Keratinocyte (primary cell): ENCODE measurements at regions not wholly inside any gene's neighbourhood (a gene's known extent, or its start where the extent isn't known, plus 50 kb on each side); places are given as distances from the start of the nearest gene placed in this dataset.

Experiments used
- EZH2 ChIP-seq: IDR thresholded peaks from one replicate; pipeline ENCODE4 v1.6.1; 2012; ENCODE audit warnings: inconsistent platforms, mild to moderate bottlenecking, low read length, moderate library complexity
- TF ChIP-seq, protein P1 (sequence below), 3 experiments: IDR thresholded peaks in 1 of 3; conservative IDR thresholded peaks in 1 of 3; optimal IDR thresholded peaks in 1 of 3; 2 replicates in 2 of 3; 3 replicates in 1 of 3; pipeline versions ENCODE3 to v1.5.1; 2011; ENCODE audit warnings: low read length in 3 of 3, mild to moderate bottlenecking in 3 of 3, moderate library complexity in 2 of 3, control low read depth in 1 of 3, inconsistent platforms in 1 of 3; ENCODE audit not compliant: insufficient read depth in 2 of 3; ENCODE audit errors: extremely low read depth in 1 of 3

DNA sequence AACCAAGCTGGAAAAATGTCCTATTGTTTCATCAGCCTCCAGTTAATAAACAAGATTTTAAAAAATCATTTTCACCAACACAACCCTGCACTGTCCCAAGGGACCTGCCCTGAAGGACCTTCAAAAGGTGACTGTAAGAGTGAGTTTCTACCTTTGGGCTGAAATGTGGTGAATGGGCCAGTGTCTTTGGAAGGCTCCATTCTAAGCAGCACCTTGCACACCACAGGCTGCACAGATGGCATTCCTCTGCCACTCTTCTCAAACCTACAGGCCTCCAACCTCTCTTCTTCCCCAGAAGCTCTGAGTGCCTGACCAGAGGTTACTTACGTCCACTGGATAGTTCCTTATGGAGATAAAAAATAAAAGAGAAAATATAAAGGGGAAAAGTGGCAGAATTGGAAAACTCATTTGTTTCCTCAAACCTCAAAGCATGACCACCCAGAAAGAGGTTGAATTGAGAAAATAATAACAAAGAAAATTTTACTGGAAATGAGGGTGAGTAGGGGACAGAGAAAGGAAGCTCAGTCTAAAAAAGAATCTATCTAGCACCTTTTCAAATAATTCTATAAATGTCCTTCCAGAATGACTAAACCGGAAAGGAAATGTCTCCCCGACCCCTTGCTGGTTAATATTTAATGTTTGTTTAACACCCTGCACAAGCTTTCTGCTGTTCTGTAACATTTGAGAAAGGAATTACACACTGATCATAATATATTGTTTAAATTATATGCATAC, 175.7 kb downstream of the METTL4 start:
- TF ChIP-seq, protein P1, sequence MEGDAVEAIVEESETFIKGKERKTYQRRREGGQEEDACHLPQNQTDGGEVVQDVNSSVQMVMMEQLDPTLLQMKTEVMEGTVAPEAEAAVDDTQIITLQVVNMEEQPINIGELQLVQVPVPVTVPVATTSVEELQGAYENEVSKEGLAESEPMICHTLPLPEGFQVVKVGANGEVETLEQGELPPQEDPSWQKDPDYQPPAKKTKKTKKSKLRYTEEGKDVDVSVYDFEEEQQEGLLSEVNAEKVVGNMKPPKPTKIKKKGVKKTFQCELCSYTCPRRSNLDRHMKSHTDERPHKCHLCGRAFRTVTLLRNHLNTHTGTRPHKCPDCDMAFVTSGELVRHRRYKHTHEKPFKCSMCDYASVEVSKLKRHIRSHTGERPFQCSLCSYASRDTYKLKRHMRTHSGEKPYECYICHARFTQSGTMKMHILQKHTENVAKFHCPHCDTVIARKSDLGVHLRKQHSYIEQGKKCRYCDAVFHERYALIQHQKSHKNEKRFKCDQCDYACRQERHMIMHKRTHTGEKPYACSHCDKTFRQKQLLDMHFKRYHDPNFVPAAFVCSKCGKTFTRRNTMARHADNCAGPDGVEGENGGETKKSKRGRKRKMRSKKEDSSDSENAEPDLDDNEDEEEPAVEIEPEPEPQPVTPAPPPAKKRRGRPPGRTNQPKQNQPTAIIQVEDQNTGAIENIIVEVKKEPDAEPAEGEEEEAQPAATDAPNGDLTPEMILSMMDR (optimal IDR thresholded peaks at IDR 0.05 in 1 of 3, IDR thresholded peaks at IDR 0.05 in 1 of 3, conservative IDR thresholded peaks at IDR 0.05 in 1 of 3; ENCODE audit: extremely low read depth in 1 of 3, insufficient read depth in 2 of 3, low read length in 3 of 3): no peak
- TF ChIP-seq EZH2: no peak
